ENCODE measurements at regions not wholly inside any gene's neighbourhood (a gene's known extent, or its start where the extent isn't known, plus 50 kb on each side); places are given as distances from the start of the nearest gene placed in this dataset.

- Histone ChIP-seq H3K27ac (ENCODE audit: low read depth, low read length, poor library complexity, severe bottlenecking) (no peak overlapping the region), H3K4me1 (ENCODE audit: insufficient read depth, low read length, severe bottlenecking) (no peaks in the 10 kb centered on the region), H3F3A (ENCODE audit: insufficient read depth, low read length) (no peaks in the 10 kb centered on the region), H2AFZ (ENCODE audit: low read length) (no peak overlapping the region), H3K36me3 (ENCODE audit: insufficient read depth, low read length) (no peaks in the 10 kb centered on the region), H3K4me2 (ENCODE audit: low read length) (no peak overlapping the region), H3K79me2 (ENCODE audit: insufficient read depth, low read length) (no peaks in the 10 kb centered on the region), H4K20me1 (ENCODE audit: insufficient read depth, low read length) (no peaks in the 10 kb centered on the region), H3K9me3 (ENCODE audit: low read length) (no peaks in the 10 kb centered on the region), H3K9ac (ENCODE audit: low read length) (no peak overlapping the region), H3K27me3 (ENCODE audit: insufficient read depth, low read length) (no peaks in the 10 kb centered on the region), H3K4me3 (ENCODE audit: low read depth, low read length, poor library complexity, severe bottlenecking) (no peak overlapping the region), H3K9me2 (ENCODE audit: low read depth, low read length) (no peaks in the 10 kb centered on the region)
- TF ChIP-seq EZH2 (IDR thresholded peaks at IDR 0.05; ENCODE audit: borderline replicate concordance, low read length): no peak
- TF ChIP-seq, protein P1, sequence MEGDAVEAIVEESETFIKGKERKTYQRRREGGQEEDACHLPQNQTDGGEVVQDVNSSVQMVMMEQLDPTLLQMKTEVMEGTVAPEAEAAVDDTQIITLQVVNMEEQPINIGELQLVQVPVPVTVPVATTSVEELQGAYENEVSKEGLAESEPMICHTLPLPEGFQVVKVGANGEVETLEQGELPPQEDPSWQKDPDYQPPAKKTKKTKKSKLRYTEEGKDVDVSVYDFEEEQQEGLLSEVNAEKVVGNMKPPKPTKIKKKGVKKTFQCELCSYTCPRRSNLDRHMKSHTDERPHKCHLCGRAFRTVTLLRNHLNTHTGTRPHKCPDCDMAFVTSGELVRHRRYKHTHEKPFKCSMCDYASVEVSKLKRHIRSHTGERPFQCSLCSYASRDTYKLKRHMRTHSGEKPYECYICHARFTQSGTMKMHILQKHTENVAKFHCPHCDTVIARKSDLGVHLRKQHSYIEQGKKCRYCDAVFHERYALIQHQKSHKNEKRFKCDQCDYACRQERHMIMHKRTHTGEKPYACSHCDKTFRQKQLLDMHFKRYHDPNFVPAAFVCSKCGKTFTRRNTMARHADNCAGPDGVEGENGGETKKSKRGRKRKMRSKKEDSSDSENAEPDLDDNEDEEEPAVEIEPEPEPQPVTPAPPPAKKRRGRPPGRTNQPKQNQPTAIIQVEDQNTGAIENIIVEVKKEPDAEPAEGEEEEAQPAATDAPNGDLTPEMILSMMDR (IDR thresholded peaks at IDR 0.05; ENCODE audit: low read length): no peak
Measured at GRCh38 chr1:221317537-221317936, 424.4 kb downstream of the DUSP10 start.

DNA sequence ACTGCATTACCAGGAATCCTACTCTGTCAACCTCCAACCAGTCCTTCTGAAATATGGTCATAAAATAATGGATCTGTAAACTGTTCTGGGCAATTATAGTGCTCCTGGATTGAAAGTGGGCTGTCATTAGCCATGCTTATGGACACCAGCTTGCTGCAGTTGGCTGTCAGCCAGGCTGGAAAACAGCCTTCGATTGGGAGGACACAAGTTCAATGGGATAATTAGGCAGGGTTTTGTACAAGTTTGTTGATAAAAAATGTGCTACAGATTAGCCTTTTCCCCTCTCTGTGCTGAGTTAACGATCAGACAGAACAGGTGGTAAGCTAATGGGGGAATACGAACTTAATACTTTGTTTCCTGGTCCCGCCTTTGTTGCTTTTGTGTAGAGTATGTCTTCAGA, 413.9 kb downstream of the DUSP10 start:
- Histone ChIP-seq H3K9me2 (ENCODE audit: low read depth, low read length) (no peaks in the 10 kb centered on the region), H3K4me1 (ENCODE audit: insufficient read depth, low read length, severe bottlenecking) (no peaks in the 10 kb centered on the region), H3K27me3 (ENCODE audit: insufficient read depth, low read length) (no peaks in the 10 kb centered on the region), H2AFZ (ENCODE audit: low read length) (no peak overlapping the region), H3K79me2 (ENCODE audit: insufficient read depth, low read length) (no peaks in the 10 kb centered on the region), H3F3A (ENCODE audit: insufficient read depth, low read length) (no peaks in the 10 kb centered on the region), H3K4me3 (ENCODE audit: low read depth, low read length, poor library complexity, severe bottlenecking) (no peak overlapping the region), H3K27ac (ENCODE audit: low read depth, low read length, poor library complexity, severe bottlenecking) (no peak overlapping the region), H3K9ac (ENCODE audit: low read length) (no peak overlapping the region), H4K20me1 (ENCODE audit: insufficient read depth, low read length) (no peaks in the 10 kb centered on the region), H3K9me3 (ENCODE audit: low read length) (no peaks in the 10 kb centered on the region), H3K36me3 (ENCODE audit: insufficient read depth, low read length) (no peaks in the 10 kb centered on the region), H3K4me2 (ENCODE audit: low read length) (no peak overlapping the region)
- TF ChIP-seq, protein P1 (IDR thresholded peaks at IDR 0.05; ENCODE audit: low read length): no peak
- TF ChIP-seq EZH2 (IDR thresholded peaks at IDR 0.05; ENCODE audit: borderline replicate concordance, low read length): no peak

DNA sequence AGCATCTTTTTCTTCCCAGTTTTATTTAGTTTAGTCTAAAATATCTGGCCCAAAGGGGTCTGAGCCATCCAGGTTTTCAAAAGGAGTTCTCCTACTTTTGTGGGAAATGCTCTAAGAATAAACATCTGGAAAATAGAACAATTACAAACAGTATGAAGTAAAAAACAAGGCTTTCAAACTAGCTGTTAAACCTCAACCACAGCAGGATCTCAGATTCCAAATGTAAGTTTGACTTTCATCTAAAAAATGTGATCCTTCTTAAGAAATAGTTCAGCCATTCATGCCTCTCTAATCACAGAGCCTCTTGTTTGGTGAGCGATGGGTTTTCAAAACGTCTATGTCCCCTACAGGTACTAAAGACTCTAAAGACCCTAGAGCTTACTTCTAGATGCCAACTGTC, 413.5 kb downstream of the DUSP10 start:
- no peaks in the 10 kb centered on the region for H3K9me2 ChIP-seq (ENCODE audit: low read depth, low read length)
- H3K27ac ChIP-seq (ENCODE audit: low read depth, low read length, poor library complexity, severe bottlenecking): no peak overlapping the region
- H3F3A ChIP-seq (ENCODE audit: insufficient read depth, low read length): no peaks in the 10 kb centered on the region
- no peaks in the 10 kb centered on the region for H3K79me2 ChIP-seq (ENCODE audit: insufficient read depth, low read length)
- H3K36me3 ChIP-seq (ENCODE audit: insufficient read depth, low read length): no peaks in the 10 kb centered on the region
- H3K27me3 ChIP-seq (ENCODE audit: insufficient read depth, low read length): no peaks in the 10 kb centered on the region
- no peaks in the 10 kb centered on the region for H4K20me1 ChIP-seq (ENCODE audit: insufficient read depth, low read length)
- no peak overlapping the region for H3K4me3 ChIP-seq (ENCODE audit: low read depth, low read length, poor library complexity, severe bottlenecking)
- H3K4me1 ChIP-seq (ENCODE audit: insufficient read depth, low read length, severe bottlenecking): no peaks in the 10 kb centered on the region
- TF ChIP-seq EZH2 (IDR thresholded peaks at IDR 0.05; ENCODE audit: borderline replicate concordance, low read length): no peak
- TF ChIP-seq, protein P1 (IDR thresholded peaks at IDR 0.05; ENCODE audit: low read length): no peak
- no peaks in the 10 kb centered on the region for H3K9me3 ChIP-seq (ENCODE audit: low read length)
- no peak overlapping the region for H3K4me2 ChIP-seq (ENCODE audit: low read length)
- H3K9ac ChIP-seq (ENCODE audit: low read length): no peak overlapping the region
- no peak overlapping the region for H2AFZ ChIP-seq (ENCODE audit: low read length)
